Activated naive CD8-positive, alpha-beta T cell treated with anti-CD3 and anti-CD28 coated beads for 36 hours (primary cell): ENCODE measurements at regions not wholly inside any gene's neighbourhood (a gene's known extent, or its start where the extent isn't known, plus 50 kb on each side); places are given as distances from the start of the nearest gene placed in this dataset.

Source experiments
- DNase-seq: peaks from one replicate; pipeline ENCODE4 v3.0.0; 2021
- H3K27ac Mint-ChIP-seq: one replicate; pipeline ENCODE4 v1.8.0; 2022; ENCODE audit warnings: mild to moderate bottlenecking, moderate library complexity, mixed read lengths
- H3K27me3 Mint-ChIP-seq: one replicate; pipeline ENCODE4 v1.8.0; 2022; ENCODE audit warnings: mild to moderate bottlenecking, mixed read lengths
- H3K36me3 Mint-ChIP-seq: one replicate; pipeline ENCODE4 v1.8.0; 2021; ENCODE audit warnings: mild to moderate bottlenecking, mixed read lengths
- H3K4me1 Mint-ChIP-seq: one replicate; pipeline ENCODE4 v1.8.0; 2021; ENCODE audit warnings: mixed read lengths
- H3K4me3 Mint-ChIP-seq: one replicate; pipeline ENCODE4 v1.8.0; 2022; ENCODE audit warnings: mild to moderate bottlenecking, moderate library complexity, mixed read lengths
- H3K9me3 Mint-ChIP-seq: one replicate; pipeline ENCODE4 v1.8.0; 2022; ENCODE audit warnings: mixed read lengths

GRCh38 chr17:77708049-77708448, 250.5 kb upstream of the TNRC6C start:
- H3K27me3 Mint-ChIP-seq, result no peaks in the 10 kb centered on the region
- H3K36me3 Mint-ChIP-seq, result peaks cover 2% of the 10 kb centered on the region
- H3K4me1 Mint-ChIP-seq, result no peaks in the 10 kb centered on the region
- DNase-seq, result no peak
- H3K9me3 Mint-ChIP-seq, result peaks cover 20% of the 10 kb centered on the region
- H3K4me3 Mint-ChIP-seq, result no peak overlapping the region
- no peak overlapping the region for H3K27ac Mint-ChIP-seq

GRCh38 chr17:77708936-77709335, 249.6 kb upstream of the TNRC6C start:
- Mint-ChIP-seq H3K4me3 (no peak overlapping the region), H3K4me1 (no peaks in the 10 kb centered on the region), H3K27ac (no peak overlapping the region), H3K9me3 (peaks cover 12% of the 10 kb centered on the region), H3K36me3 (peaks cover 2% of the 10 kb centered on the region), H3K27me3 (no peaks in the 10 kb centered on the region)
- no peak for DNase-seq

GRCh38 chr17:77709594-77709993, 248.9 kb upstream of the TNRC6C start:
- H3K9me3 Mint-ChIP-seq, result peaks cover 13% of the 10 kb centered on the region
- H3K4me1 Mint-ChIP-seq, result no peaks in the 10 kb centered on the region
- H3K27ac Mint-ChIP-seq, result no peak overlapping the region
- DNase-seq, result no peak
- H3K36me3 Mint-ChIP-seq, result no peaks in the 10 kb centered on the region
- no peak overlapping the region for H3K4me3 Mint-ChIP-seq
- H3K27me3 Mint-ChIP-seq, result no peaks in the 10 kb centered on the region

GRCh38 chr17:77712578-77712977, 245.9 kb upstream of the TNRC6C start:
- Mint-ChIP-seq H3K4me3 (no peak overlapping the region), H3K9me3 (peaks cover 13% of the 10 kb centered on the region), H3K36me3 (peaks cover 2% of the 10 kb centered on the region), H3K27ac (no peak overlapping the region), H3K4me1 (no peaks in the 10 kb centered on the region), H3K27me3 (no peaks in the 10 kb centered on the region)
- DNase-seq, result no peak

GRCh38 chr17:77716289-77716926, 242.1 kb upstream of the TNRC6C start:
- DNase-seq, result no peak
- H3K27me3 Mint-ChIP-seq, result no peaks in the 10 kb centered on the region

GRCh38 chr17:77717941-77718668, 240.4 kb upstream of the TNRC6C start:
- Mint-ChIP-seq H3K4me3 (no peak overlapping the region), H3K27ac (no peak overlapping the region), H3K9me3 (peaks cover 13% of the 10 kb centered on the region), H3K36me3 (peaks cover 2% of the 10 kb centered on the region), H3K4me1 (no peaks in the 10 kb centered on the region), H3K27me3 (no peaks in the 10 kb centered on the region)
- DNase-seq, result no peak

More at GRCh38 chr17:77716289-77716926, 242.1 kb upstream of the TNRC6C start:
- H3K27ac Mint-ChIP-seq, result no peak overlapping the region
- no peaks in the 10 kb centered on the region for H3K4me1 Mint-ChIP-seq
- H3K9me3 Mint-ChIP-seq, result peaks cover 13% of the 10 kb centered on the region
- H3K36me3 Mint-ChIP-seq, result peaks cover 2% of the 10 kb centered on the region
- no peak overlapping the region for H3K4me3 Mint-ChIP-seq

- Mint-ChIP-seq H3K36me3 (peaks cover 2% of the 10 kb centered on the region), H3K27ac (no peak overlapping the region), H3K4me1 (no peaks in the 10 kb centered on the region), H3K9me3 (peaks cover 13% of the 10 kb centered on the region), H3K4me3 (no peak overlapping the region), H3K27me3 (no peaks in the 10 kb centered on the region)
- no peak for DNase-seq
Observed at GRCh38 chr17:77718669-77718961, 239.9 kb upstream of the TNRC6C start.

- H3K27ac Mint-ChIP-seq, result no peak overlapping the region
- no peak for DNase-seq
- H3K27me3 Mint-ChIP-seq, result no peaks in the 10 kb centered on the region
- peaks cover 2% of the 10 kb centered on the region for H3K36me3 Mint-ChIP-seq
- no peak overlapping the region for H3K4me3 Mint-ChIP-seq
- no peaks in the 10 kb centered on the region for H3K4me1 Mint-ChIP-seq
- peaks cover 10% of the 10 kb centered on the region for H3K9me3 Mint-ChIP-seq
Observed at GRCh38 chr17:77719806-77720205, 238.7 kb upstream of the TNRC6C start.

GRCh38 chr17:77720946-77721845, 237.3 kb upstream of the TNRC6C start:
- Mint-ChIP-seq H3K36me3 (peaks cover 2% of the 10 kb centered on the region), H3K27ac (no peak overlapping the region), H3K27me3 (no peaks in the 10 kb centered on the region), H3K4me3 (no peak overlapping the region), H3K9me3 (peaks cover 6% of the 10 kb centered on the region), H3K4me1 (no peaks in the 10 kb centered on the region)
- no peak for DNase-seq

GRCh38 chr17:77721846-77722160, 236.7 kb upstream of the TNRC6C start:
- H3K9me3 Mint-ChIP-seq, result peaks cover 2% of the 10 kb centered on the region
- no peak for DNase-seq
- H3K27ac Mint-ChIP-seq, result no peak overlapping the region

GRCh38 chr17:77722366-77722765, 236.1 kb upstream of the TNRC6C start:
- no peaks in the 10 kb centered on the region for H3K27me3 Mint-ChIP-seq
- no peaks in the 10 kb centered on the region for H3K4me1 Mint-ChIP-seq
- no peak overlapping the region for H3K4me3 Mint-ChIP-seq
- H3K9me3 Mint-ChIP-seq, result no peaks in the 10 kb centered on the region
- H3K27ac Mint-ChIP-seq, result no peak overlapping the region
- no peak for DNase-seq
- H3K36me3 Mint-ChIP-seq, result no peaks in the 10 kb centered on the region

More at GRCh38 chr17:77721846-77722160, 236.7 kb upstream of the TNRC6C start:
- Mint-ChIP-seq H3K27me3 (no peaks in the 10 kb centered on the region), H3K4me1 (no peaks in the 10 kb centered on the region), H3K36me3 (peaks cover 2% of the 10 kb centered on the region), H3K4me3 (no peak overlapping the region)

- no peaks in the 10 kb centered on the region for H3K9me3 Mint-ChIP-seq
- no peaks in the 10 kb centered on the region for H3K36me3 Mint-ChIP-seq
- H3K27me3 Mint-ChIP-seq, result no peaks in the 10 kb centered on the region
- peaks cover 2% of the 10 kb centered on the region for H3K4me1 Mint-ChIP-seq
- H3K27ac Mint-ChIP-seq, result no peak overlapping the region
- H3K4me3 Mint-ChIP-seq, result no peak overlapping the region
- no peak for DNase-seq
Observed at GRCh38 chr17:77723071-77723908, 235.2 kb upstream of the TNRC6C start.

- DNase-seq, result no peak
- no peaks in the 10 kb centered on the region for H3K9me3 Mint-ChIP-seq
- H3K36me3 Mint-ChIP-seq, result no peaks in the 10 kb centered on the region
Observed at GRCh38 chr17:77723909-77724875, 234.3 kb upstream of the TNRC6C start.

More at GRCh38 chr17:77723909-77724875, 234.3 kb upstream of the TNRC6C start:
- Mint-ChIP-seq H3K4me1 (peaks cover 2% of the 10 kb centered on the region), H3K27ac (no peak overlapping the region), H3K27me3 (no peaks in the 10 kb centered on the region), H3K4me3 (no peak overlapping the region)
